ENCODE measurements at regions not wholly inside any gene's neighbourhood (a gene's known extent, or its start where the extent isn't known, plus 50 kb on each side); places are given as distances from the start of the nearest gene placed in this dataset.

- TF ChIP-seq CTCF (IDR thresholded peaks at IDR 0.05): no peak
- no peak for TF ChIP-seq POLR2AphosphoS5 (IDR thresholded peaks at IDR 0.05; ENCODE audit: low read depth, low read length)
These were observed 74.4 kb upstream of the MAN1A1 start for GRCh38 chr6:119423996-119424395.
